HEK293T (cell line): ENCODE measurements at regions not wholly inside any gene's neighbourhood (a gene's known extent, or its start where the extent isn't known, plus 50 kb on each side); places are given as distances from the start of the nearest gene placed in this dataset.
"Not testable (repeated sequence)": the region's sequence is repeated elsewhere in the genome, so short reads cannot be mapped to it uniquely, and the experiment has no call there.

Experiments
- CTCF ChIA-PET: fragments of 350-600 bp; formaldehyde crosslinking; extraction: SDS; loops from one replicate; lab custom pipeline; 2021; ENCODE audit warnings: antibody characterized with exemption, inconsistent platforms; lab: Yijun Ruan, JAX
- POLR2A ChIA-PET: fragments of 350-600 bp; formaldehyde crosslinking; extraction: SDS; loops from one replicate; lab custom pipeline; 2020; ENCODE audit warnings: antibody characterized with exemption, inconsistent platforms; lab: Yijun Ruan, JAX
- DNase-seq: peaks from one replicate; pipeline ENCODE4 v3.0.0; 2012; ENCODE audit warnings: mixed read lengths; ENCODE audit errors: extremely low spot score
- ARNT ChIP-seq: fragments of 450-650 bp; IDR thresholded peaks from 2 replicates; pipeline ENCODE4 v1.6.1; 2017; ENCODE audit warnings: mild to moderate bottlenecking
- BHLHE40 ChIP-seq: fragments of 450-650 bp; IDR thresholded peaks from 2 replicates; pipeline ENCODE4 v1.6.1; 2016; ENCODE audit warnings: mild to moderate bottlenecking, moderate library complexity, borderline replicate concordance
- CTBP1 ChIP-seq: fragments of 450-650 bp; IDR thresholded peaks from 2 replicates; pipeline ENCODE4 v1.6.1; 2016; ENCODE audit warnings: borderline replicate concordance
- ELF4 ChIP-seq: fragments of 450-650 bp; IDR thresholded peaks from 2 replicates; pipeline ENCODE4 v1.6.1; 2017; ENCODE audit warnings: antibody characterized with exemption
- FOXA1 ChIP-seq: fragments of 450-650 bp; IDR thresholded peaks from 2 replicates; pipeline ENCODE4 v1.6.1; 2016; ENCODE audit warnings: mild to moderate bottlenecking
- FOXK2 ChIP-seq: fragments of 450-650 bp; IDR thresholded peaks from 2 replicates; pipeline ENCODE4 v1.6.1; 2016; ENCODE audit warnings: mild to moderate bottlenecking
- FOXM1 ChIP-seq: fragments of 450-650 bp; IDR thresholded peaks from 2 replicates; pipeline ENCODE4 v1.6.1; 2017; ENCODE audit warnings: mild to moderate bottlenecking, borderline replicate concordance
- HDGF ChIP-seq: fragments of 450-650 bp; IDR thresholded peaks from 2 replicates; pipeline ENCODE4 v1.6.1; 2017; ENCODE audit warnings: antibody characterized with exemption, borderline replicate concordance
- L3MBTL2 ChIP-seq: fragments of 450-650 bp; conservative IDR thresholded peaks from 2 replicates; pipeline ENCODE4 v1.6.1; 2016; ENCODE audit warnings: mild to moderate bottlenecking
- LEF1 ChIP-seq: fragments of 450-650 bp; IDR thresholded peaks from 2 replicates; pipeline ENCODE4 v1.6.1; 2017; ENCODE audit warnings: mild to moderate bottlenecking, borderline replicate concordance
- NFRKB ChIP-seq: fragments of 450-650 bp; IDR thresholded peaks from 2 replicates; pipeline ENCODE4 v1.6.1; 2016; ENCODE audit warnings: mild to moderate bottlenecking, moderate library complexity
- SP1 ChIP-seq: fragments of 450-650 bp; IDR thresholded peaks from 2 replicates; pipeline ENCODE4 v1.6.1; 2017
- SUZ12 ChIP-seq: fragments of 450-650 bp; IDR thresholded peaks from 2 replicates; pipeline ENCODE4 v1.6.1; 2016; ENCODE audit warnings: mild to moderate bottlenecking
- TARDBP ChIP-seq: fragments of 450-650 bp; IDR thresholded peaks from 2 replicates; pipeline ENCODE4 v1.6.1; 2016
- ZNF384 ChIP-seq: fragments of 450-650 bp; IDR thresholded peaks from 2 replicates; pipeline ENCODE4 v1.6.1; 2016
- TF ChIP-seq, protein P1 (sequence below): fragments of 450-650 bp; IDR thresholded peaks from 2 replicates; pipeline ENCODE4 v1.6.1; 2016

- no peak for DNase-seq
- ChIA-PET POLR2A (no interaction called here), CTCF (interaction anchor here (1.3 to 1.4 kb wide), 2 partner anchors 220 to 270 kb away, joined by 3 to 10 read pairs; no protein-coding TSS in a partner anchor)
These were observed 93.2 kb upstream of the BMAL1 start for GRCh38 chr11:13184295-13184794.

GRCh38 chr11:13188179-13188578, 89.4 kb upstream of the BMAL1 start:
- DNase-seq = no peak
- TF ChIP-seq NFRKB = no peak
- TF ChIP-seq SUZ12 = no peak
- TF ChIP-seq CTBP1 = no peak
- no peak for TF ChIP-seq ZNF384
- TF ChIP-seq LEF1 = no peak
- no peak for TF ChIP-seq FOXA1
- TF ChIP-seq TARDBP = no peak
- TF ChIP-seq FOXK2 = no peak
- no peak for TF ChIP-seq ARNT
- ChIA-PET CTCF (no interaction called here), POLR2A (no interaction called here)

More at GRCh38 chr11:13184295-13184794, 93.2 kb upstream of the BMAL1 start:
- no peak for TF ChIP-seq BHLHE40
- TF ChIP-seq L3MBTL2 = no peak
- TF ChIP-seq NFRKB = no peak
- no peak for TF ChIP-seq FOXA1
- TF ChIP-seq LEF1 = no peak
- no peak for TF ChIP-seq HDGF
- TF ChIP-seq TARDBP = no peak

DNA sequence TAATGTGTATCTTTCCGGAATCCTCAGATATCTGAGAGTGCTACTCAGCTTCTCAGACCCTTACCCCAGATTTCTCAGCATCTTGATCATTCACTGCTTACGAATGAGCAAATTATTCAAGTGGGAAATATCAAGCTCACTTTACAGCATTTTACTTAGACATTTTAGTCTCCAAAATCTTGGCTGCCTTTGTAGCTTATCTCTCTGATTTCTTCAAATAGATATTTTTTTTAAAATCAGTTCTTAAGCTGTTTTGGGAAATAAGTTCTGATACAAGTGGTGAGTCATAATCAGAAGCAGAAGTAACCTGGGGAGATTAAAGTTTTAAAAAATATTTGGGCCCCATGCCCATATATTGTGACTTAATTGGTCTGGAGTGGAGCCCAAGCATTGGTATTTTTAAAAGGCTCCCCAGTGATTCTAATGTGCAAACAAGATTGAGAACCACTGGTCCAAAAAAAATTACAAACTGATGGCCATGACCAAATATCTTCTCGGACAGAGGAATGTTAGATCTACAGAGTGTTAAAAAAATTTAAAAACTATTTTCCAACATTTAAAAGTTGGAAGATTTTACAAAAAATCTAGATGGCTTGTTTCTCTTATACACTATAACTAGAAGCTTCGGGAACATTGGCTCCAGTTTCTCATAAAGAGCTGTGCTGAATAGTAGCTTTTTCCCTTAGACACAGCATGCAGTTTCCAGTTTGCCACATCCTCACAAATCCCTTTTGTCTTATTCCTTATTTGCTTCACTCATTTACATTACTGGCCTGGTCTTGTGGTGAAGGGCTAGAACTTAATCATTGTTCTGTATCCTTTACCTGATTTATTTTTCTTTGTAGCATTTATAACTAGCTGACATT, 87.8 kb upstream of the BMAL1 start:
- no peak for DNase-seq
- ChIA-PET POLR2A (no interaction called here), CTCF (interaction anchor here (0.6 kb wide), 2 partner anchors 139 to 143 kb away, joined by 3 to 4 read pairs; no protein-coding TSS in a partner anchor)
- TF ChIP-seq ELF4 (no peak), SP1 (no peak), L3MBTL2 (no peak), SUZ12 (no peak), LEF1 (no peak)

- ChIA-PET POLR2A (no interaction called here), CTCF (no interaction called here)
- DNase-seq = no peak
- TF ChIP-seq, protein P1, sequence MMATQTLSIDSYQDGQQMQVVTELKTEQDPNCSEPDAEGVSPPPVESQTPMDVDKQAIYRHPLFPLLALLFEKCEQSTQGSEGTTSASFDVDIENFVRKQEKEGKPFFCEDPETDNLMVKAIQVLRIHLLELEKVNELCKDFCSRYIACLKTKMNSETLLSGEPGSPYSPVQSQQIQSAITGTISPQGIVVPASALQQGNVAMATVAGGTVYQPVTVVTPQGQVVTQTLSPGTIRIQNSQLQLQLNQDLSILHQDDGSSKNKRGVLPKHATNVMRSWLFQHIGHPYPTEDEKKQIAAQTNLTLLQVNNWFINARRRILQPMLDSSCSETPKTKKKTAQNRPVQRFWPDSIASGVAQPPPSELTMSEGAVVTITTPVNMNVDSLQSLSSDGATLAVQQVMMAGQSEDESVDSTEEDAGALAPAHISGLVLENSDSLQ = no peak
- TF ChIP-seq FOXA1 = no peak
These were observed 84.0 kb upstream of the BMAL1 start for GRCh38 chr11:13193613-13194012.

- CTCF ChIA-PET, POLR2A ChIA-PET, DNase-seq: not testable (repeated sequence)
These were observed 80.2 kb upstream of the BMAL1 start for GRCh38 chr11:13197374-13197773.

GRCh38 chr11:13205486-13205885, 72.1 kb upstream of the BMAL1 start:
- no peak for DNase-seq
- ChIA-PET POLR2A (no interaction called here), CTCF (no interaction called here)
- TF ChIP-seq NFRKB (no peak), HDGF (no peak), SP1 (no peak), CTBP1 (no peak), TARDBP (no peak), L3MBTL2 (no peak), SUZ12 (no peak), BHLHE40 (no peak), ARNT (no peak), FOXA1 (no peak)

- POLR2A ChIA-PET = no interaction called here
- TF ChIP-seq ZNF384 (no peak), HDGF (no peak), CTBP1 (no peak), SUZ12 (no peak), TARDBP (no peak), SP1 (no peak), FOXA1 (no peak), LEF1 (no peak), NFRKB (no peak), FOXK2 (no peak), ELF4 (no peak), ARNT (no peak), FOXM1 (no peak), BHLHE40 (no peak), L3MBTL2 (no peak)
- TF ChIP-seq, protein P1 = no peak
- DNase-seq = no peak
- CTCF ChIA-PET = interaction anchor here (0.6 kb wide), 1 partner anchor 180 kb away, joined by 3 read pairs; no protein-coding TSS in a partner anchor
These were observed 71.4 kb upstream of the BMAL1 start for GRCh38 chr11:13206086-13206640.
